GF-D8 (cell line): ENCODE measurements at regions not wholly inside any gene's neighbourhood (a gene's known extent, or its start where the extent isn't known, plus 50 kb on each side); places are given as distances from the start of the nearest gene placed in this dataset.

Experiments used
- DNase-seq: peaks from one replicate; lab custom pipeline; 2025; lab: John Stamatoyannopoulos, UW

GRCh38 chr10:107618504-107618994, 454.0 kb upstream of the SORCS1 start:
- DNase-seq, result no peak

- DNase-seq, result no peak
Measured at GRCh38 chr10:107616463-107617410, 452.2 kb upstream of the SORCS1 start.

GRCh38 chr10:107616031-107616430, 451.5 kb upstream of the SORCS1 start:
- DNase-seq, result no peak

GRCh38 chr10:107614939-107615685, 450.6 kb upstream of the SORCS1 start:
- no peak for DNase-seq

- DNase-seq, result no peak
Measured at GRCh38 chr10:107611115-107611514, 446.6 kb upstream of the SORCS1 start.

- DNase-seq, result no peak
Measured at GRCh38 chr10:107589081-107589480, 424.6 kb upstream of the SORCS1 start.

- no peak for DNase-seq
Measured at GRCh38 chr10:107585630-107586029, 421.1 kb upstream of the SORCS1 start.

GRCh38 chr10:107583974-107584373, 419.5 kb upstream of the SORCS1 start:
- DNase-seq, result no peak

- no peak for DNase-seq
Measured at GRCh38 chr10:107579970-107580369, 415.5 kb upstream of the SORCS1 start.

GRCh38 chr10:107577221-107577620, 412.7 kb upstream of the SORCS1 start:
- DNase-seq, result no peak

- no peak for DNase-seq
Measured at GRCh38 chr10:107576746-107577145, 412.2 kb upstream of the SORCS1 start.

GRCh38 chr10:107565014-107565413, 400.5 kb upstream of the SORCS1 start:
- DNase-seq, result no peak

GRCh38 chr10:107561136-107561650, 396.7 kb upstream of the SORCS1 start:
- DNase-seq, result no peak

- DNase-seq, result no peak
Measured at GRCh38 chr10:107557916-107558315, 393.4 kb upstream of the SORCS1 start.

GRCh38 chr10:107554333-107554732, 389.8 kb upstream of the SORCS1 start:
- DNase-seq, result no peak

GRCh38 chr10:107553470-107553869, 389.0 kb upstream of the SORCS1 start:
- no peak for DNase-seq

- DNase-seq, result no peak
Measured at GRCh38 chr10:107552963-107553362, 388.5 kb upstream of the SORCS1 start.

- no peak for DNase-seq
Measured at GRCh38 chr10:107548301-107548700, 383.8 kb upstream of the SORCS1 start.

GRCh38 chr10:107546986-107547385, 382.5 kb upstream of the SORCS1 start:
- DNase-seq, result no peak

GRCh38 chr10:107546284-107546683, 381.8 kb upstream of the SORCS1 start:
- DNase-seq, result no peak

GRCh38 chr10:107545717-107546116, 381.2 kb upstream of the SORCS1 start:
- no peak for DNase-seq

GRCh38 chr10:107544706-107545520, 380.4 kb upstream of the SORCS1 start:
- no peak for DNase-seq
